CD4-positive, alpha-beta T cell treated with Interleukin-4 for 4 hours (primary cell): ENCODE measurements at regions not wholly inside any gene's neighbourhood (a gene's known extent, or its start where the extent isn't known, plus 50 kb on each side); places are given as distances from the start of the nearest gene placed in this dataset.

Experiments used
- DNase-seq: peaks from one replicate; pipeline ENCODE4 v3.0.0-alpha.2; 2020

GRCh38 chr21:19261731-19262376, 858.3 kb upstream of the TMPRSS15 start:
- no peak for DNase-seq

GRCh38 chr21:19266636-19267035, 863.1 kb upstream of the TMPRSS15 start:
- DNase-seq = no peak

DNA sequence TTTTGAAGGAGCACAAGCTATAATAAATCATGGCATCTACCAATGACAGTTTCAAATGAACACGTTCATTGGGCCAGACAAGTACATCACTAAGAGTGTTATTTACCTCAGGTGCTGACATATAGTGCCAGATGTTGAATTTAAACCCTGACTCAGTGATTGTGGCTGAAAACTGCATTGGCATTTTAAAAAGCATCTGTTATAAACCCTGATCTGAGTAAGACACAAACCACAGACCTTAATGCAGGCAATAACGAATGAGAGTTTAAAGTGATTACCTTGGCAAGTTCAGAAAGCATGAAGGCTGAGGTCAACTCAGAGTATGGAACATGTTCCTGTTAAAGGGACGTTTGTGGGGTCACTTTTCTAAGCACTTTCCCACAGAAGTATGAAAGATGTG, 865.1 kb upstream of the TMPRSS15 start:
- DNase-seq = no peak

GRCh38 chr21:19275065-19275464, 871.5 kb upstream of the TMPRSS15 start:
- no peak for DNase-seq

DNA sequence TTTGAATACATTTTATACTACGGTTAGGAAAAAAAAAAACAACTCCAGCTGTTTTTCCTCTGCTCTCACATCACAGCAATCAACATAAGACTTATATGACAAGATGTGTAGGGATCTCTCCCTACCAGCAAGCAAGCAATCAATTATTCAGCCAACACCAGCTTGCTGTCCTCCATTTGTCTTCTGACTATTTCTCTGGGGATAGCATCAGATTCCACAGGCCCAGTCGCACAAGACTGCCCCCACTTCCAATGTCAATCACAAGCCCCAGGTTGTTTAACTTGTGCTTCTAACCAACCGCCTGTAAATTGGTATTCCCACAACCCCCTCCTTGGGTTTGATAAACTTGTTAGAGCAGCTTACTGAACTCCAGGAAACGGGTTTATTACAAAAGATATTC, 873.1 kb upstream of the TMPRSS15 start:
- DNase-seq = no peak

DNA sequence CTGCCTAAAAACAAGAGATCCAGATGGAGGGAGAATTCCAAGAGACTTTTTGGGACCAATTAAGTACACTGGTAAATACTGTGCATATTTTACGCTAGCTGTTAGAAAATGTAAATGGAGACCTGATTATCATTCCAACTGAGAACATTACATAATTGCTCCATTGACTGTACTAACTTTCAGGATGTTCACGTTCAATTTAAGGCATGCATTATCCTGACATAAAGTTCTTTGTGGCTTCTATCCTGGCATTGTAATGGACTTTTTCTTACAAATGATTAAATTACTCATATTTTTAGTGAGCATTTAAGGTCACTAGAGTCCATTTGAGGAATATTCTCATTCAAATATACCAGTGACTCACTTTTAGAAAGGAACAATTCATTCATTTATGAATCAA, 883.3 kb upstream of the TMPRSS15 start:
- DNase-seq = no peak

GRCh38 chr21:19290328-19290727, 886.7 kb upstream of the TMPRSS15 start:
- DNase-seq = no peak

DNA sequence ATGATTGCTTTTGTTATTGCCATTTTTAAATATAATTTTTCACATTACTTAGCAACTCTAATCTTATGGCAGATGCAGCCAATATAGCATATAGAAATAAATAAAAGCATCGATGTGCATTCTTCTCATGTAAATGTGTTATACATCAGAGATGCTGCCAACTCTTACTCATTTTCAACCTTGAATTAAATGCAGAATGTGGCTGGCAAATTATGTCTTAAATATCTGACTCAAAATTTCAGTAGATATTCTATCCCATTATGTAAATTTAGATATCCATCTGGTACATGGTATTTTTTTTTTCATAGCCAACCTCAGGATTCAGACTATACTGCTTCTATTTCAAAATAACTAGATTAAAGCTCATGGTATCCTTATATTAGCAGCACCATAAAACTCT, 916.7 kb upstream of the TMPRSS15 start:
- no peak for DNase-seq

- no peak for DNase-seq
Observed at GRCh38 chr21:19321688-19322087, 918.1 kb upstream of the TMPRSS15 start.

- DNase-seq = no peak
Observed at GRCh38 chr21:19322360-19322759, 918.8 kb upstream of the TMPRSS15 start.

DNA sequence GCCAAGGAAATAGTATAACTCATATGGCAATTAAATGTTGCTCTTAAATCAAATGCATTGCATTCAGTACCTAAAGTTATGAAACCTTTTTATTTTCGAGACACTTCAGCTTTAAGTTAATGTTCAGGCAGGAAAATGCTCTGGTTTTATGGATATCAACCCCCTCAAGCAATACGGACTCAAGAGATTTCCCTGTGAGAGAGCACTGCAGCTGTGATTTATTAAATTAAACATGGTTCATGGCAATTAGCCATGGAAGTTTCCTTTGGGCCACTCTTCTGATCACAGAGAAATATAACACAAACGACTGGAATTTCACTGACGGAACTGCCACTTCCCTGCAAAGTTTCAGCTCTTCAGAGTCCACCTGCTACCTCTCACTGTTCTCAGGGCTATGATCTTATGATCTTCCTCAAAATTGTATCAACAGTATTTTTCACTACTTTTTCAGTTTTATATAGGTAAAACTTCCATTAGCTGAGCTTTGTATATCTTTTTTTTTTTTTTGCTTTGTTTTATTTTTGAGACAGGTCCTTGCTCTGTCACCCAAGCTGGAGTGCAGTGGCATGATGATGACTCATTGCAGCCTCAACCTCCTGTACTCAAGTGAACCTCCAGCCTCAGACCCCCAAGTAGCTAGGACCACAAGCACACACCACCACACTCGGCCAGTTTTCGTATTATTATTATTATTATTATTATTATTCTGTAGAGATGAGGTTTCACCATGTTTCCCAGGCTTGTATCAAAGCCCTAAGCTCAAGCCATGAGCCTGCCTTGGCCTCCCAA, 923.1 kb upstream of the TMPRSS15 start:
- DNase-seq = no peak

DNA sequence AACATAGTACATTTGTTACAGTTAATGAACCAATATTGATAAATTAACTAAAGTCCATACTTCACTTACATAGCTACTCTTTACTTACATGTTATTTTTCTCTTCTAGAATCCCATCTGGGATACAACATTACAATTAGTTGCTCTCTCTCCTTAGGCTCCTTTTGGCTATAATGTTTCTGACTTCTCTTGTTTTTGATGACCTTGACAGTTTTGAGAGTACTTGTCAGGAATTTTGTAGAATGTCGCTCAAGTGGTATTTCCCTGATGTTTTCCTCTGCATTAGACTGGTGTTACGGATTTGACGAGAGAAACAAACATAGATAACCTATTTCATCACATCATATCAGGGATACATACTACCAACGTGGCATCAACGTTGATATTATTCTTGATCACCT, 925.4 kb upstream of the TMPRSS15 start:
- DNase-seq = no peak

- no peak for DNase-seq
Observed at GRCh38 chr21:19340303-19340702, 936.7 kb upstream of the TMPRSS15 start.

- DNase-seq = no peak
Observed at GRCh38 chr21:19340954-19341353, 937.4 kb upstream of the TMPRSS15 start.

DNA sequence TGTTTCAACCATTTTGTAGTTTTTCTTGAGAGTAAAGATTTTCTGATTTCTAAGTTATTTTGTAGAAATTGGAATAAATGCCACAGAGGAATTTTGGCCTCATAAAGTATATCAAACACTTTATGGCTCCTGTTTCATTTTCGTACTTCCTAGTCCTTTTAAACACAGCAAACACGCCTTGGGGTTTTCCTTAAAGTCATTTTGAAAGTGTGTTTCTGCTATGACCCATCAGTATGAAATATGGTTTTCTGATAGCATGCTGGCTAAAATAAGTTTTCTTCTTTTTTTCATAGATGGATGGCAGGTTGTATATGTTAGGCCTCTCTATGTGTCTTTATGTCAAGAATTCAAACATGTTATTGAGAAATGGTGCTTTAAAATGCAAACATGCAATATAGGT, 940.1 kb upstream of the TMPRSS15 start:
- DNase-seq = no peak

DNA sequence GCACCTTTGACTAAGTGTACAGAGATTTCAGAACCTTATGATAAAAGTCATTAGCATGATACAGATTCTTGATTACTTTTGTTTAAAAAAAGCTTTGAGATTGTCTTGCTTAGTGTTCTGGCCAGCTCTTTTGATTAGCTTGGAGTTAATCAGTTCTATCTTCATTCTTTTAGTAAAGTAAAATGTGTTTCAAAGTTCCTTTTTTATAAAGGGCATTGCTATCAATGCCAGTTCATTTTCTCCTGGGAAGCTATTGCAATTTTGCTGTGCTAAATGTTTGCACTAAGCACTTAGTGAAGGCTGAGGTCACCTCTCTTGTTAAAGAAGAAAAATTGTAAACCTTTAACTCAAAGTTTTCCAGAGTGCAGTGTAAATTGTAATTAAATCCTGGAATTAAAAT, 946.7 kb upstream of the TMPRSS15 start:
- DNase-seq = no peak

DNA sequence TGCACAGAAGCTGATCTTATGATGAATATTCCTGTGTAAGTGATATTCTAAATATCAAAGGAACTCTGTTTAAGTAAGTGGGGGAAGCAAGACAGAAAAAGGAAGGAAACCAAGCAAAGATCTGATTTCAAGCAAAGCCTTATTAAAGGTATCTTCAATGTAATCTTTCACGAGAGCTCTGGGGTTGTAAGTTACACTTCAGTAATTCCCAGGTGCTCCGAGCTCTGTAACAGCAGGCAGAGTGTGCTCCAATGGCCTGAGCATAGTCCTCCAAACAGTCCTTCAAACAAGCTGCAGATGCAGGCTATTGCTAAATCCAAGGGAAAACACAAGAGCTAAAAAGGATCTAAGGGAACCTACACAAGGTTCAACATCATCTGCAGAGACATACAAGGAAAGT, 949.7 kb upstream of the TMPRSS15 start:
- DNase-seq = no peak

DNA sequence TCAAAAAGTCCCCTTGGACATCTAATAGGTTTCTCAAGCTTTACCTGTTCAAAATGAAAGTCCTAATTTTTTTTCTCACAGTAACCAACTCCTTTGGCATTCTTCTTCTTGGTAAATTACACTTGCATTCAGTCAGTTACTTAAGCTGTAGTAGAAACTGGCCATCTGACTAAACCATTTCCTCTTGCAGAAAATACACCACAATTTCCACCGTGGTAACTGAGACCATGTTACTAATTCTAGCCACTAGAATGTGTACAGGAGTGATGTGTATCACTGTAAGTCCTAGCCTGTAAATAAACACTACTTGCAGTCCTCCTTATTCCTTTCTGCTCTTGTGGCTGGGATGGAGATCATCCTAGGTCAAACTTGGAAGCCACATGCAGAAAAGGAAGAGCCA, 965.4 kb upstream of the TMPRSS15 start:
- no peak for DNase-seq

DNA sequence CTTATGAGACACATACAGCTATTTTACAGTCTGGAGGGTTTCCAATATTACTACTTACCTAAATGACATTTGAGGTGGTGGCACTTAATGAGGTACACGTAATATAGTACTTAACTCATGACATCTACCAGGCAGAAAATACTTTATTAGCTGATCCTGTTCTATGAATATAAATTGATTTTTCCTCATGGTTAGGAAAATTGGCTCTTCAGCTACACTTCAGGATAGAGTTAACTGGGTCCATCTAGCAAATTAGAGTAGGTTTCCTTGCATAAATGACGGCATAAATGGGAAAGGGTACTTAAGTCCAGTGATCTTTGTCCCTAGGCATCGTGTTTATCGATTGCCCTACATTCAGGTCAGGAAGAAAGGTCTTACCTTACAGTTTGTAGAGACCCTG, 988.8 kb upstream of the TMPRSS15 start:
- no peak for DNase-seq

DNA sequence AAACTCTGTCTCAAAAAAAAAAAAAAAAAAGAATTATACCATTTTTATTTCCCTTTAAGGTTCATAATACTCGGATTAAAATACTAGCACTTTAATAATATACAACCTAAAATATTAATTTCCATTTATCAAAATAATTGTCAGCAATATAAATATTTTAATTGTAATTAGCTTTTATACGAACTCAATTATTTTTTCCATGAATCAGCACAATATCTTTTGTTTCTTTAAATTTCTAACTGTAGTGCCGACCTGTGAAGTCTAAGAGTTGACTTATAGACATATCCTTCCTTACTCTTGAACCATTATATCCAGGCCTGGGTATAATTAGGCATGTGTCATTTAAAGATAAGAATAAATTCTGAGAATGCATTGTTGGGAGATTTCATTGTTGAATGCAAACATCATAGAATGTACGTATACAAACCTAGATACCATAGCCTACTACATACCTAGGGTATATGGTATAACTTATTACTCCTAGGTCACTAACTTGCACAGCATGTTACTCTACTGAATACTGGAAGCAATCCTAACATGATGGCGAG, 996.7 kb upstream of the TMPRSS15 start:
- no peak for DNase-seq

GRCh38 chr21:19402870-19403269, 999.3 kb upstream of the TMPRSS15 start:
- DNase-seq = no peak

DNA sequence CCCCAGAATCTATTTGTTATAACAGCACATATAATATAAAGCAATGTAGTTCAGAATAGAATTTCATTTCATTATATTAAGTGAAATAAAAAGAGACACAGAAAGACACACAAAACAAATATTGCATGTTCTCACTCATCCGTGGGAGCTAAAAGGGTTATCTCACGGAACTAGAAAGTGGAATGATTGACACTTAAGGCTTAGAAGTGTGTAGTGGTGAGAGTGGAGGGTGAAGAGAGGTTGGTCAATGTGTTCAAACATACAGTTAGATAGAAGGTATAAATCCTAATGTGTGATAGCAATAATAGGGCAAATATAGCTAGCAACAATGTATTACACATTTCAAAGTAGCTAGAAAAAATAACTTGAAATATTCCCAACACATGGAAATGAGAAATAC, 1001.7 kb upstream of the TMPRSS15 start:
- no peak for DNase-seq

GRCh38 chr21:19420565-19420964, 1017.0 kb upstream of the TMPRSS15 start:
- DNase-seq = no peak

- DNase-seq = no peak
Observed at GRCh38 chr21:19433623-19434022, 1030.0 kb upstream of the TMPRSS15 start.
